ENCODE measurements at regions not wholly inside any gene's neighbourhood (a gene's known extent, or its start where the extent isn't known, plus 50 kb on each side); places are given as distances from the start of the nearest gene placed in this dataset.

DNA sequence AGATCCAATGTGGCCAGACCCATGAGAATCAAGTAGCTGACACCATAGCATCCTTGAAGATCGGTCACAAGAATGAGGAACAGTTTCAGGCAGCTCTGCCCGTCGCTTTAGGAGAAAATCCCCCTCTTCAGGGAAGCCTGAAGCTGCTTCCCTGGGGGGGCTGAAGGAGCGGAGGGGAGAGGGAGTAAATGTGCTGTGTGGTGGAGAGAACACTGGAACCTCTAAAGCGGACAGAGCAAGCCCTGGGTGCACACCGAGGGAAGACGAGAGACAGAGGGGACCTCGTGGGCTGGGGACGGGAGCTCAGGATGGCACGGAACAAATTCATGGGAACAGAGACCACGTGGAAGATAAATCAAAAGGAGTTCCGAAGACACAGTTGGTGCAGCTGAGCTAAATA, 154.3 kb downstream of the NDUFA10 start:
- DNase-seq (ENCODE audit: low read depth, low spot score) (no peak), FAIRE-seq (no peak)
- no peak for TF ChIP-seq EZH2 (IDR thresholded peaks at IDR 0.05; ENCODE audit: low read length)
- TF ChIP-seq, protein P1, sequence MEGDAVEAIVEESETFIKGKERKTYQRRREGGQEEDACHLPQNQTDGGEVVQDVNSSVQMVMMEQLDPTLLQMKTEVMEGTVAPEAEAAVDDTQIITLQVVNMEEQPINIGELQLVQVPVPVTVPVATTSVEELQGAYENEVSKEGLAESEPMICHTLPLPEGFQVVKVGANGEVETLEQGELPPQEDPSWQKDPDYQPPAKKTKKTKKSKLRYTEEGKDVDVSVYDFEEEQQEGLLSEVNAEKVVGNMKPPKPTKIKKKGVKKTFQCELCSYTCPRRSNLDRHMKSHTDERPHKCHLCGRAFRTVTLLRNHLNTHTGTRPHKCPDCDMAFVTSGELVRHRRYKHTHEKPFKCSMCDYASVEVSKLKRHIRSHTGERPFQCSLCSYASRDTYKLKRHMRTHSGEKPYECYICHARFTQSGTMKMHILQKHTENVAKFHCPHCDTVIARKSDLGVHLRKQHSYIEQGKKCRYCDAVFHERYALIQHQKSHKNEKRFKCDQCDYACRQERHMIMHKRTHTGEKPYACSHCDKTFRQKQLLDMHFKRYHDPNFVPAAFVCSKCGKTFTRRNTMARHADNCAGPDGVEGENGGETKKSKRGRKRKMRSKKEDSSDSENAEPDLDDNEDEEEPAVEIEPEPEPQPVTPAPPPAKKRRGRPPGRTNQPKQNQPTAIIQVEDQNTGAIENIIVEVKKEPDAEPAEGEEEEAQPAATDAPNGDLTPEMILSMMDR (optimal IDR thresholded peaks at IDR 0.05 in 1 of 3, IDR thresholded peaks at IDR 0.05 in 1 of 3, conservative IDR thresholded peaks at IDR 0.05 in 1 of 3; ENCODE audit: extremely low read depth in 1 of 3, insufficient read depth in 2 of 3, low read length in 3 of 3) = no peak
- H2AFZ ChIP-seq (ENCODE audit: control insufficient read depth, low read length) = no peak overlapping the region
- no peak overlapping the region for H3K4me3 ChIP-seq (ENCODE audit: control insufficient read depth in 2 of 3, extremely low read depth in 1 of 3, insufficient read depth in 2 of 3, low read depth in 1 of 3, low read length in 3 of 3)
- no peaks in the 10 kb centered on the region for H3K9me1 ChIP-seq (ENCODE audit: control insufficient read depth, extremely low read depth, insufficient read depth, low read length)
- no peaks in the 10 kb centered on the region for H3K27me3 ChIP-seq (ENCODE audit: control insufficient read depth, extremely low read depth, insufficient read depth, low read length)
- no peaks in the 10 kb centered on the region for H3K4me1 ChIP-seq (ENCODE audit: control insufficient read depth, extremely low read depth, insufficient read depth, low read length)
- H3K36me3 ChIP-seq (ENCODE audit: control insufficient read depth in 2 of 2, extremely low read depth in 1 of 2, insufficient read depth in 2 of 2, low read length in 2 of 2) = no peaks in the 10 kb centered on the region
- H3K9me3 ChIP-seq (ENCODE audit: control insufficient read depth, low read depth, low read length) = peaks cover 13% of the 10 kb centered on the region
- no peaks in the 10 kb centered on the region for H3K79me2 ChIP-seq (ENCODE audit: control insufficient read depth, insufficient read depth, low read length)
- no peak overlapping the region for H3K27ac ChIP-seq (ENCODE audit: control insufficient read depth, insufficient read depth, low read length)
- no peaks in the 10 kb centered on the region for H4K20me1 ChIP-seq (ENCODE audit: control insufficient read depth, extremely low read depth, insufficient read depth, low read length)
- dilution Hi-C loops (cut with MboI; ENCODE audit: extremely low pct_ligation_motif_present, low sequenced_read_pairs) = no loop called here
- no peak overlapping the region for H3K9ac ChIP-seq (ENCODE audit: control insufficient read depth, extremely low read depth, insufficient read depth, low read length)
- no peak overlapping the region for H3K4me2 ChIP-seq (ENCODE audit: control insufficient read depth, extremely low read depth, insufficient read depth, low read depth, low read length)

DNA sequence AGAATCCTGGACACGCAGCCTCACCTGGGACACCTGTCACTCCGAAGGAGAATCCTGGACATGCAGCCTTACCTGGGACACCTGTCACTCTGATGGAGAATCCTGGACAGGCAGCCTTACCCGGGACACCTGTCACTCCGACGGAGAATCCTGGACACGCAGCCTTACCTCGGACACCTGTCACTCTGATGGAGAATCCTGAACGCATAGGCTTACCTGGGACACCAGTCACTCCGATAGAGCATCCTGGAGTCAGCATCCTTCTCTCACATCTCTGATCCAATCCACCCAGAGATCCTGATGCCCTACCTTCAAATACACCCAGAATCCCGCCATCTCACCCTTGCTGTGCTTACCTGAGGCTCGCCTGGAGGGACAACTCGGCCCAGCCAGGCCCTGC, 154.9 kb downstream of the NDUFA10 start:
- no peak overlapping the region for H2AFZ ChIP-seq (ENCODE audit: control insufficient read depth, low read length)
- H3K79me2 ChIP-seq (ENCODE audit: control insufficient read depth, insufficient read depth, low read length) = no peaks in the 10 kb centered on the region
- H3K9ac ChIP-seq (ENCODE audit: control insufficient read depth, extremely low read depth, insufficient read depth, low read length) = no peak overlapping the region
- H3K4me3 ChIP-seq (ENCODE audit: control insufficient read depth in 2 of 3, extremely low read depth in 1 of 3, insufficient read depth in 2 of 3, low read depth in 1 of 3, low read length in 3 of 3) = no peak overlapping the region
- DNase-seq (ENCODE audit: low read depth, low spot score) = no peak
- TF ChIP-seq, protein P1 (optimal IDR thresholded peaks at IDR 0.05 in 1 of 3, IDR thresholded peaks at IDR 0.05 in 1 of 3, conservative IDR thresholded peaks at IDR 0.05 in 1 of 3; ENCODE audit: extremely low read depth in 1 of 3, insufficient read depth in 2 of 3, low read length in 3 of 3) = no peak
- H3K36me3 ChIP-seq (ENCODE audit: control insufficient read depth in 2 of 2, extremely low read depth in 1 of 2, insufficient read depth in 2 of 2, low read length in 2 of 2) = no peaks in the 10 kb centered on the region
- no peaks in the 10 kb centered on the region for H3K27me3 ChIP-seq (ENCODE audit: control insufficient read depth, extremely low read depth, insufficient read depth, low read length)
- FAIRE-seq = no peak
- no peak overlapping the region for H3K27ac ChIP-seq (ENCODE audit: control insufficient read depth, insufficient read depth, low read length)
- H3K4me1 ChIP-seq (ENCODE audit: control insufficient read depth, extremely low read depth, insufficient read depth, low read length) = no peaks in the 10 kb centered on the region
- H4K20me1 ChIP-seq (ENCODE audit: control insufficient read depth, extremely low read depth, insufficient read depth, low read length) = no peaks in the 10 kb centered on the region
- H3K9me3 ChIP-seq (ENCODE audit: control insufficient read depth, low read depth, low read length) = peaks cover 13% of the 10 kb centered on the region
- dilution Hi-C loops (cut with MboI; ENCODE audit: extremely low pct_ligation_motif_present, low sequenced_read_pairs) = no loop called here
- no peaks in the 10 kb centered on the region for H3K9me1 ChIP-seq (ENCODE audit: control insufficient read depth, extremely low read depth, insufficient read depth, low read length)
- no peak overlapping the region for H3K4me2 ChIP-seq (ENCODE audit: control insufficient read depth, extremely low read depth, insufficient read depth, low read depth, low read length)

Measured in keratinocyte (primary cell).